ENCODE measurements at regions not wholly inside any gene's neighbourhood (a gene's known extent, or its start where the extent isn't known, plus 50 kb on each side); places are given as distances from the start of the nearest gene placed in this dataset.

DNA sequence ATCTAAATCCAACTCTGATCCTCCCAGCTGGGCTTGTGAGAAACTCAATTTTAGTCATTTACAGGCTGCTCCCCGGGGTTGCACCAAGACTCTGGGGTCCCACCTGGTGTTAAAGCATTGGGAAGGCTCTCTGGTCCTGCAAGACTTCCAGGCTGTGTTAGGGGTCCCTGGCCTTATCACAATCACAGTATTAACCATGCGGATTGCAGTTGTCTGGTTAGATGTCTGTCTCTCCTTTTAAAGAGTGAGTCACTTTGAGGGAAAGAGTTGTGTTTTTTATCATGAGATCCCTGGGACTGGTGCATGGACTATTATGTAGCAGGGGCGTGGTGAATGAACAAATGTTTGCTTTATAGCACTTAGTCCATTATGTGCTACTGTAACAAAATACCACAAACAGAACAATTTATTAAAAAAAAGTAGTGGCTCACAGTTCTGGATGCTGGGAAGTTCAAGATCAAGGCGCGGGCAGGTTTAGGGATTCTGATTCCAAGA lies 531.4 kb downstream of the FUT8 start:
- no peak for DNase-seq
- no peak overlapping the region for H3K4me3 ChIP-seq (replicated peaks in 1 of 3)
- 89 to 97% methylated on average over 5 of the region's 5 CpGs for WGBS, 2 donors
- H3K27ac ChIP-seq, result no peak overlapping the region
- no peaks in the 10 kb centered on the region for H3K27me3 ChIP-seq
- no peak for TF ChIP-seq POLR2A (IDR thresholded peaks at IDR 0.05)
- TF ChIP-seq, protein P1, sequence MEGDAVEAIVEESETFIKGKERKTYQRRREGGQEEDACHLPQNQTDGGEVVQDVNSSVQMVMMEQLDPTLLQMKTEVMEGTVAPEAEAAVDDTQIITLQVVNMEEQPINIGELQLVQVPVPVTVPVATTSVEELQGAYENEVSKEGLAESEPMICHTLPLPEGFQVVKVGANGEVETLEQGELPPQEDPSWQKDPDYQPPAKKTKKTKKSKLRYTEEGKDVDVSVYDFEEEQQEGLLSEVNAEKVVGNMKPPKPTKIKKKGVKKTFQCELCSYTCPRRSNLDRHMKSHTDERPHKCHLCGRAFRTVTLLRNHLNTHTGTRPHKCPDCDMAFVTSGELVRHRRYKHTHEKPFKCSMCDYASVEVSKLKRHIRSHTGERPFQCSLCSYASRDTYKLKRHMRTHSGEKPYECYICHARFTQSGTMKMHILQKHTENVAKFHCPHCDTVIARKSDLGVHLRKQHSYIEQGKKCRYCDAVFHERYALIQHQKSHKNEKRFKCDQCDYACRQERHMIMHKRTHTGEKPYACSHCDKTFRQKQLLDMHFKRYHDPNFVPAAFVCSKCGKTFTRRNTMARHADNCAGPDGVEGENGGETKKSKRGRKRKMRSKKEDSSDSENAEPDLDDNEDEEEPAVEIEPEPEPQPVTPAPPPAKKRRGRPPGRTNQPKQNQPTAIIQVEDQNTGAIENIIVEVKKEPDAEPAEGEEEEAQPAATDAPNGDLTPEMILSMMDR (IDR thresholded peaks at IDR 0.05), result no peak
- H3K9me3 ChIP-seq, result no peaks in the 10 kb centered on the region
- H3K36me3 ChIP-seq, result no peaks in the 10 kb centered on the region
- H3K4me1 ChIP-seq, result peaks cover 0 to 12% of the 10 kb centered on the region in 2 donors
- intact Hi-C loops (cut with DNase I), result no loop called here

DNA sequence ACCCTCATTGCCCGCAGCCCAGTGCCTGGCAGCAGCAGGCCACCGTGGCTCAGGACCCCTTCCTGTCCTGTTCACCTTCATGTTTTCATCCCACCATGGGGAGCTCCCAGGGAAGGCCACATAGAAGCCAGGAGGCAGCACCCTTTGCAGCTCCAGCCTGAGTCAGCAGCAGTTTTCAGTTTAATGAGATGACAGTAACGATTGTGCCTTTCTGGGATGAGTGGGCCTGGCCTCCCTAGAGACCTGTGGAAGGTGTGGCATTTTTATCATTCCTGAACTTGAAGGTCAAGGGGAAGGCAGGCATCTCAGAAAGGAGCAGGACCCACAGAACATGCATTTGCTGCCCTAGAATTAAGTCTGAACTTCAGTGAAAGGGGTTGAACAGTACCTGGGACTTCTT lies 532.8 kb downstream of the FUT8 start:
- Histone ChIP-seq H3K4me3 (replicated peaks in 1 of 3) (no peak overlapping the region), H3K27ac (no peak overlapping the region), H3K36me3 (no peaks in the 10 kb centered on the region), H3K27me3 (no peaks in the 10 kb centered on the region), H3K4me1 (peaks cover 0 to 12% of the 10 kb centered on the region in 2 donors), H3K9me3 (no peaks in the 10 kb centered on the region)
- intact Hi-C loops (cut with DNase I), result no loop called here
- DNase-seq, result no peak
- WGBS, 2 donors, result 85 to 88% methylated on average over 3 of the region's 3 CpGs
- TF ChIP-seq, protein P1 (IDR thresholded peaks at IDR 0.05), result no peak
- TF ChIP-seq POLR2A (IDR thresholded peaks at IDR 0.05), result no peak

DNA sequence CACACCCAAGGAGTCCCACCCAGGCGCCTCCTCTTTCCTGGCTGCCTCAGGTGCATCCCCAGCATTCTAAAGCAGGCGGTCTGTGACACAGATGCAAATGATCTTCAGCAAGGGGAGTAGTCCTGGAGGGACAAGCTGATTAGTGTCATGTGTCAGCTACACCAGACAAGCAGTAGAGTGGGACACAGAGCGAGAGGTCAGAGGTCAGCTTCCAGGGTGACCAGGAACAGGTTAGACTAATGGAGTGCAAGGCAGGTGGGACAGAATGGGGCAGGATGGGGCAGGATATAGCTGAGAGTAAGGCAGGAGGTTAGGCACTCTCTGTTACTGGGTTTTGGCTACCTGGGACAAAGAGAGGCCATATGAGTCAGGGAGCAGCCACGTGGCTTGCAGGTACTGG lies 534.0 kb downstream of the FUT8 start:
- intact Hi-C loops (cut with DNase I), result no loop called here

DNA sequence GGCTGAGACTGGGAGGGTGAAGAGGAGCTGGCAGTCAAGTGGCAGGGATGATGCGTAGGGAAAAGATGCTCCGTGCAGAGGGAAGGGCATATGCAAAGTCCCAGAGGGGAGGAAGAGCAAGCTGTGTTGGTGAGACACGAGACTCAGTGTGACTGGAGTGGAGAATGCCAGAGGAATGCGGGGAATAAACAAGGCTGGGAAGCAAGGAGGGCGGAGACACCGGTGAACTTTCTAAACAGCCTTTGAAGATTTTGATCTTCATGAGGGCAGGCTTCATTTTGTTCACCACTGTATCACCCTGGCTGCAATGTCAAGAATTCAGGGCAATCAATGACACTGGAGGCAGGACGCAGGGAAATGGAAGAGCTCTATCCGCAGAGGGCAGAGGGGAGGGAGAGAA lies 535.8 kb downstream of the FUT8 start:
- no peak for DNase-seq
- Histone ChIP-seq H3K4me3 (replicated peaks in 1 of 3) (no peak overlapping the region), H3K27me3 (no peaks in the 10 kb centered on the region), H3K4me1 (peaks cover 0 to 12% of the 10 kb centered on the region in 2 donors), H3K9me3 (no peaks in the 10 kb centered on the region), H3K36me3 (no peaks in the 10 kb centered on the region), H3K27ac (no peak overlapping the region)
- WGBS, 2 donors, result 79 to 83% methylated on average over 8 of the region's 8 CpGs
- TF ChIP-seq, protein P1 (IDR thresholded peaks at IDR 0.05), result no peak
- TF ChIP-seq POLR2A (IDR thresholded peaks at IDR 0.05), result no peak
- intact Hi-C loops (cut with DNase I), result no loop called here

More for the DNA sequence above, 534.0 kb downstream of the FUT8 start:
- no peak overlapping the region for H3K4me3 ChIP-seq (replicated peaks in 1 of 3)
- peaks cover 0 to 12% of the 10 kb centered on the region in 2 donors for H3K4me1 ChIP-seq
- WGBS, 2 donors, result 91 to 92% methylated on average over 4 of the region's 4 CpGs
- no peak for DNase-seq
- no peaks in the 10 kb centered on the region for H3K27me3 ChIP-seq
- H3K9me3 ChIP-seq, result no peaks in the 10 kb centered on the region
- no peak overlapping the region for H3K27ac ChIP-seq
- TF ChIP-seq POLR2A (IDR thresholded peaks at IDR 0.05), result no peak
- TF ChIP-seq, protein P1 (IDR thresholded peaks at IDR 0.05), result no peak
- no peaks in the 10 kb centered on the region for H3K36me3 ChIP-seq

DNA sequence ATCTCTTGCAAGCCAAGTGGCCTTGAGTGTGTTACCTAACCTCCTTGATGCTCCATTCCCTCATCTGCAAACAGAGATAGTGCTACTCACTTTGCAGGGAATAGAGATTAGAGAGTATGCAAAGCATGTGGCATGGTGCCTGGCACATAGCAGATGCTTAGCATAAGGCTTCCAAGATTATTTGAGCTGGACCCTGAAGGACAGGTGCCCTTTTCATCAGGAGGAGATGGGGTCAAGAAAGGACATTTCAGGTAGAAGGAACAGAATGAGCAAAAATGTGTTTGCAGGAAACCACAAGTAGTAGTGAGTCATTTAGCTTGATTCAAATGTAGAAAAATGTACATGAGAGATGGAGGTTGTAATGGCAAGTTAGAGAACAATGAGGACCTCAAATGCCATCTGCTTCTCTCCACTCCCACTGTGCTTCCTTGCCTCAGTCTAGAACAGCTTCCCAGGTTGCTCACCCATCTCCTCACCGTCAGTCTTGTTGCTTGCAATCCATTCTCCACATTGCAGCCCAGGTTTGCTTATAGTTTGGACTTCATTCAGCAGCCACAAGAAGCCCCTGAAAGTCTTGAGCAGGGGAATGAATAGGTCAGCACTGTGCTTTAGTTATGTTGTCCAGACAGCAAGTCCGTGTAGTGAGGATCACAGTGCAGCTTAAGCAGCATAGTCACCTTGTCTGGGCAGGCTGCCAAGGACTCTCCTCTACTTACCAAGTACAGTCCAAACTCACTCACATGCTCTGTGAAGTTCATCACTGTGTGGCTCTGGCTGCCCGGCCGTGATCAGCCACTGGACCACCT lies 536.3 kb upstream of the CCDC196 start:
- no peak for TF ChIP-seq POLR2A (IDR thresholded peaks at IDR 0.05)
- TF ChIP-seq, protein P1 (IDR thresholded peaks at IDR 0.05), result no peak
- peaks cover 0 to 11% of the 10 kb centered on the region in 2 donors for H3K4me1 ChIP-seq
- 17 to 29% methylated on average over 4 of the region's 4 CpGs for WGBS, 2 donors
- H3K27me3 ChIP-seq, result no peaks in the 10 kb centered on the region
- H3K36me3 ChIP-seq, result no peaks in the 10 kb centered on the region
- peak; percentile 96 for DNase-seq
- no peaks in the 10 kb centered on the region for H3K9me3 ChIP-seq
- intact Hi-C loops (cut with DNase I), result loop anchor here (10.0 kb wide), 1 partner anchor 535 kb away; the partner anchor contains the start of gene FUT8
- no peak overlapping the region for H3K4me3 ChIP-seq (replicated peaks in 1 of 3)
- H3K27ac ChIP-seq, result no peak overlapping the region

Data from thyroid gland (tissue), 4 donors.